Bronchial epithelial cell (primary cell): ENCODE measurements at regions not wholly inside any gene's neighbourhood (a gene's known extent, or its start where the extent isn't known, plus 50 kb on each side); places are given as distances from the start of the nearest gene placed in this dataset.

Experiments used
- DNase-seq: peaks from one replicate; pipeline ENCODE4 v3.0.0-alpha.2; 2010; ENCODE audit warnings: low read depth
- FAIRE-seq: peaks from 2 replicates; lab custom pipeline; 2011; peaks lifted over from hg19 to GRCh38; lab: Jason Lieb, UNC
- H3K27me3 ChIP-seq: 2 replicates; pipeline ENCODE4 v1.5.1; 2011; ENCODE audit warnings: low read length; ENCODE audit not compliant: control insufficient read depth, insufficient read depth
- H3K36me3 ChIP-seq: 2 replicates; pipeline ENCODE4 v1.5.1; 2011; ENCODE audit warnings: low read length; ENCODE audit not compliant: control insufficient read depth, insufficient read depth
- H3K4me3 ChIP-seq: 2 replicates; pipeline ENCODE4 v1.5.1; 2011; ENCODE audit warnings: mild to moderate bottlenecking, low read depth, low read length, control low read depth
- CTCF ChIP-seq: IDR thresholded peaks from 2 replicates; pipeline ENCODE4 v1.5.1; 2011; ENCODE audit warnings: mild to moderate bottlenecking, moderate library complexity, low read length, control low read depth, inconsistent platforms; ENCODE audit not compliant: insufficient read depth, severe bottlenecking

- TF ChIP-seq CTCF: no peak
- H3K4me3 ChIP-seq: no peak overlapping the region
- no peaks in the 10 kb centered on the region for H3K27me3 ChIP-seq
- no peak for FAIRE-seq
- no peak for DNase-seq
- no peaks in the 10 kb centered on the region for H3K36me3 ChIP-seq
These were observed 54.8 kb upstream of the PLEKHA5 start for GRCh38 chr12:19074700-19075099.

- FAIRE-seq (no peak), DNase-seq (no peak)
- no peak for TF ChIP-seq CTCF
- Histone ChIP-seq H3K4me3 (no peak overlapping the region), H3K36me3 (no peaks in the 10 kb centered on the region), H3K27me3 (no peaks in the 10 kb centered on the region)
These were observed 53.7 kb upstream of the PLEKHA5 start for GRCh38 chr12:19075711-19076340.
